Testis (tissue), 2 donors: ENCODE measurements at regions not wholly inside any gene's neighbourhood (a gene's known extent, or its start where the extent isn't known, plus 50 kb on each side); places are given as distances from the start of the nearest gene placed in this dataset.

Experiments used
- DNase-seq: peaks from one replicate; pipeline ENCODE4 v3.0.0-alpha.2; 2019
- H3K27ac ChIP-seq, 2 donors: fragments of 200-600 bp; sonication (generic); one replicate each; pipeline ENCODE4 v1.5.1; 2019
- H3K27me3 ChIP-seq: fragments of 200-600 bp; sonication (generic); one replicate; pipeline ENCODE4 v1.5.1; 2019
- H3K36me3 ChIP-seq: fragments of 200-600 bp; sonication (generic); one replicate; pipeline ENCODE4 v1.5.1; 2017; ENCODE audit warnings: low read depth; ENCODE audit errors: missing control alignments
- H3K4me1 ChIP-seq: fragments of 200-600 bp; sonication (generic); one replicate; pipeline ENCODE4 v1.5.1; 2019
- H3K4me3 ChIP-seq, 2 donors: fragments of 200-600 bp; sonication (generic); one replicate each; pipeline ENCODE4 v1.5.1; 2017 to 2019
- H3K9me3 ChIP-seq: fragments of 200-600 bp; sonication (generic); one replicate; pipeline ENCODE4 v1.5.1; 2017
- POLR2A ChIP-seq: fragments of 450-650 bp; IDR thresholded peaks from one replicate; pipeline ENCODE4 v1.6.1; 2017; ENCODE audit warnings: antibody characterized with exemption, mild to moderate bottlenecking, moderate library complexity
- WGBS, 2 donors: methylation state at CpG; one replicate each; pipeline ENCODE4 v1.1.5; 2018; 5-methylcytosine and 5-hydroxymethylcytosine counted together
- intact Hi-C: fragments of 100-400 bp; cut with DNase I; formaldehyde crosslinking; loops from one replicate; pipeline ENCODE4 v1.15.1; 2023; ENCODE audit warnings: low total_unique reads
- TF ChIP-seq, protein P1 (sequence below), 3 experiments: fragments of 450-650 bp in 2 of 3; fragments of 200-600 bp in 1 of 3; sonication (generic) in 1 of 3; IDR thresholded peaks; one replicate each; pipeline ENCODE4 v1.5.1; 2016 to 2019; ENCODE audit warnings: antibody characterized with exemption in 3 of 3, mild to moderate bottlenecking in 2 of 3, moderate library complexity in 1 of 3

GRCh38 chr1:229087339-229087738 lies 183.6 kb upstream of the RAB4A start:
- Histone ChIP-seq H3K9me3 (no peaks in the 10 kb centered on the region), H3K27ac (no peak overlapping the region), H3K4me3 (no peak overlapping the region), H3K4me1 (peaks cover 16% of the 10 kb centered on the region), H3K27me3 (no peaks in the 10 kb centered on the region), H3K36me3 (no peaks in the 10 kb centered on the region)
- no peak for DNase-seq
- intact Hi-C loops: no loop called here
- TF ChIP-seq, protein P1, sequence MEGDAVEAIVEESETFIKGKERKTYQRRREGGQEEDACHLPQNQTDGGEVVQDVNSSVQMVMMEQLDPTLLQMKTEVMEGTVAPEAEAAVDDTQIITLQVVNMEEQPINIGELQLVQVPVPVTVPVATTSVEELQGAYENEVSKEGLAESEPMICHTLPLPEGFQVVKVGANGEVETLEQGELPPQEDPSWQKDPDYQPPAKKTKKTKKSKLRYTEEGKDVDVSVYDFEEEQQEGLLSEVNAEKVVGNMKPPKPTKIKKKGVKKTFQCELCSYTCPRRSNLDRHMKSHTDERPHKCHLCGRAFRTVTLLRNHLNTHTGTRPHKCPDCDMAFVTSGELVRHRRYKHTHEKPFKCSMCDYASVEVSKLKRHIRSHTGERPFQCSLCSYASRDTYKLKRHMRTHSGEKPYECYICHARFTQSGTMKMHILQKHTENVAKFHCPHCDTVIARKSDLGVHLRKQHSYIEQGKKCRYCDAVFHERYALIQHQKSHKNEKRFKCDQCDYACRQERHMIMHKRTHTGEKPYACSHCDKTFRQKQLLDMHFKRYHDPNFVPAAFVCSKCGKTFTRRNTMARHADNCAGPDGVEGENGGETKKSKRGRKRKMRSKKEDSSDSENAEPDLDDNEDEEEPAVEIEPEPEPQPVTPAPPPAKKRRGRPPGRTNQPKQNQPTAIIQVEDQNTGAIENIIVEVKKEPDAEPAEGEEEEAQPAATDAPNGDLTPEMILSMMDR (IDR thresholded peaks at IDR 0.05): no peak
- TF ChIP-seq POLR2A: no peak
- WGBS, 2 donors: 64 to 79% methylated on average over 5 of the region's 5 CpGs

DNA sequence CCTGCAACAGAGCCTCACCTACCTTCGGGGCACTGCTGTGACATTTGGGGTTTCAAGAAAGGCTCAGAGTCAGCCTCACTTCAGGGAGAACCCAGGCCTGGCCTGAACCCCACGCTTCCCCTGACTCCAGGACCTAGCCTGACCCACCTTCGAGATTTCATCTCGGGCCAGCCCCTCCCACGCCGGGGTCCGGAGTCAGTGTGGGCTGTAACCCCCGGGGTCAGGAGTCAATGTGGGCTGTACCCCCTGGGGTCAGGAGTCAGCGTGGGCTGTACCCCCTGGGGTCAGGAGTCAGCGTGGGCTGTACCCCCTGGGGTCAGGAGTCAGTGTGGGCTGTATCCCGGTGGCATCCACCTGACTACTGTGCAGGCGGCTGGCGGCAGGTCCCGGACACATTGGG lies 183.0 kb upstream of the RAB4A start:
- Histone ChIP-seq H3K4me1 (peaks cover 21% of the 10 kb centered on the region), H3K27me3 (no peaks in the 10 kb centered on the region), H3K9me3 (no peaks in the 10 kb centered on the region), H3K27ac (no peak overlapping the region), H3K4me3 (no peak overlapping the region), H3K36me3 (no peaks in the 10 kb centered on the region)
- WGBS, 2 donors: 76 to 87% methylated on average over 13 to 14 of the region's 14 CpGs
- no peak for DNase-seq
- no peak for TF ChIP-seq POLR2A
- TF ChIP-seq, protein P1 (IDR thresholded peaks at IDR 0.05): no peak
- intact Hi-C loops: no loop called here

DNA sequence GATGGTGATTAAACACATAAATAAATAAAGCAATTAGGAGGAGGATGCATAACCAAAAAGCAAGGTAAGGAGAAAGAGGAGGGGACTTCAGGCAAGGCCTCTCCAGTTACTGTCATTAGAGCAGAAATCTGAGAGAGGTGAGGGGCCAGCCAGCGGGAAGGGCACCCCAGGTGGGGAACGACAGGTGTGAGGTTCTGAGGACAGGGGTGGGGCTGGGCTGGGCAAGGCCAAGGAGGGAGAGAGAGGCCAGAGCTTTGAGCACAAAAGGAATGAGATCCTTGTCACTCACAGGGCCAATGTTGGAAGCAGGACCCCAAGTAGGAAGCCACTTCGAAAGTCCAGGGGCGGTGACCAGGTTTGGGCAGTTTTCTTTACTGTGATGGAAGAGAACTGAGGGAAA lies 182.2 kb upstream of the RAB4A start:
- Histone ChIP-seq H3K4me1 (peaks cover 28% of the 10 kb centered on the region), H3K4me3 (no peak overlapping the region), H3K36me3 (no peaks in the 10 kb centered on the region), H3K27me3 (no peaks in the 10 kb centered on the region), H3K9me3 (no peaks in the 10 kb centered on the region), H3K27ac (no peak overlapping the region)
- WGBS, 2 donors: 92 to 98% methylated on average over 4 of the region's 4 CpGs
- intact Hi-C loops: no loop called here
- no peak for DNase-seq
- TF ChIP-seq, protein P1 (IDR thresholded peaks at IDR 0.05): no peak
- no peak for TF ChIP-seq POLR2A

DNA sequence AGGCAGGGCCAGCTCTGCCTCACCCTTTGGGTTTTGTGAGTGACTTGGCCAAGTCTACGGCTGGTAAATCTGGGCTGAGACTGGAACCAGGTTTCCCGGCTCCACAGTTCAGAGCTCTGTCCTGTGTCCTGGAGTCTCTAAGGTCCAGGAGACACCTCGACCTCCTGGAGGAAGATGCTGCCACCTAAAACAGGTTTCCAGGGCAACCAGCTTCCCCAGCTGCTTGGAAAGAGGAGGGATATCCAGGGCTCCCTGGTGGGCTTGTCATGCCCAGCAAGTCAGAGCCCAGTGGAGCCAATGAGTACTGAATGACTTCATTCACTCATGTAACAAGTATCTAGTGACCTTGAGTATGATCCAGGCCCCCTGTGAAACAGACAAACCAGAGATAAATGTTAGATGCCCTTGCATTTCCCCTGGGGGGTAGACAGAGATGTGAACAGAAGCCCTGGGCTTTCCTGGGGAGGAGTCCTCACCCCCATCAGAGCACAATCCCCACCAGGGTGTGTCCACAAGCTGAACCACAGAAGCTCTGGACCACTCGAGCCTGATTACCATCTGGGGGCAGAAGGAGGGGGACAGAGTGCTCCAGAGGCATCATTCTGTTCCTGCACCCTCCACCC lies 181.2 kb upstream of the RAB4A start:
- intact Hi-C loops: no loop called here
- WGBS, 2 donors: 68 to 75% methylated on average over 2 to 4 of the region's 4 CpGs
- Histone ChIP-seq H3K27me3 (no peaks in the 10 kb centered on the region), H3K36me3 (no peaks in the 10 kb centered on the region), H3K9me3 (no peaks in the 10 kb centered on the region), H3K4me1 (peaks cover 31% of the 10 kb centered on the region), H3K27ac (no peak overlapping the region), H3K4me3 (no peak overlapping the region)
- TF ChIP-seq, protein P1 (IDR thresholded peaks at IDR 0.05): no peak
- TF ChIP-seq POLR2A: no peak
- DNase-seq: no peak

GRCh38 chr1:229091721-229092136 lies 179.2 kb upstream of the RAB4A start:
- Histone ChIP-seq H3K27ac (no peak overlapping the region), H3K27me3 (no peaks in the 10 kb centered on the region), H3K4me1 (peaks cover 22% of the 10 kb centered on the region), H3K36me3 (no peaks in the 10 kb centered on the region), H3K4me3 (no peak overlapping the region), H3K9me3 (no peaks in the 10 kb centered on the region)
- intact Hi-C loops: no loop called here
- 83 to 85% methylated on average over 7 of the region's 7 CpGs for WGBS, 2 donors
- no peak for DNase-seq
- TF ChIP-seq POLR2A: no peak
- TF ChIP-seq, protein P1 (IDR thresholded peaks at IDR 0.05): no peak
